HepG2 (cell line): ENCODE measurements at regions not wholly inside any gene's neighbourhood (a gene's known extent, or its start where the extent isn't known, plus 50 kb on each side); places are given as distances from the start of the nearest gene placed in this dataset.

Experiments used
- ATAC-seq: fragments of 200-7000 bp; cut with Tn5 transposase; 3 replicates; pipeline ENCODE4 v1.9.1; 2020; ENCODE audit warnings: mild to moderate bottlenecking, moderate library complexity
- BruUV-seq: library from RNA; stranded (reverse); fragments of 400-500 nt; replicated peaks from 2 replicates; lab custom pipeline; 2021; lab: Mats Ljungman, UMichigan
- CTCF ChIA-PET: fragments of 300-600 bp; formaldehyde crosslinking; extraction: SDS; loops from one replicate; lab custom pipeline; 2021; ENCODE audit warnings: low total read pairs, inconsistent platforms, low intra/inter-chr PET ratio; lab: Yijun Ruan, JAX
- POLR2A ChIA-PET: fragments of 350-600 bp; sonication (Branson Sonifier 250); formaldehyde crosslinking; loops from one replicate; lab custom pipeline; 2020; ENCODE audit warnings: antibody characterized with exemption, inconsistent platforms; lab: Yijun Ruan, JAX
- DNase-seq: peaks from one replicate; pipeline ENCODE4 v3.0.0-alpha.2; 2015; ENCODE audit warnings: low spot score
- FAIRE-seq: peaks from 3 replicates; lab custom pipeline; 2011; peaks lifted over from hg19 to GRCh38; lab: Jason Lieb, UNC
- H2AFZ ChIP-seq: one replicate; pipeline ENCODE4 v1.6.1; 2011; ENCODE audit warnings: low read length, inconsistent platforms
- H3K27ac ChIP-seq: fragments of 300-600 bp; 3 replicates; pipeline ENCODE4 v1.8.0; 2011; ENCODE audit warnings: mixed run types, mild to moderate bottlenecking, mixed read lengths, low read length, inconsistent platforms; ENCODE audit not compliant: insufficient read depth; ENCODE audit errors: extremely low read length
- H3K27me3 ChIP-seq, 2 experiments: fragments of 200-600 bp in 1 of 2; 2 replicates in 1 of 2; 3 replicates in 1 of 2; pipeline versions ENCODE4 v1.6.0 to v1.8.0; 2011; ENCODE audit warnings: low read length in 2 of 2, mild to moderate bottlenecking in 2 of 2, moderate library complexity in 2 of 2, inconsistent platforms in 1 of 2; ENCODE audit not compliant: insufficient read depth in 2 of 2, control insufficient read depth in 1 of 2
- H3K36me3 ChIP-seq, 2 experiments: fragments of 200-600 bp in 1 of 2; replicated peaks in 1 of 2; 2 replicates in 1 of 2; 3 replicates in 1 of 2; pipeline versions ENCODE4 v1.5.1 to v1.8.0; 2011; ENCODE audit warnings: low read length in 2 of 2, inconsistent platforms in 1 of 2; ENCODE audit not compliant: insufficient read depth in 2 of 2, control insufficient read depth in 1 of 2
- H3K4me1 ChIP-seq: 2 replicates; pipeline ENCODE4 v1.5.1; 2012; ENCODE audit warnings: low read length, inconsistent platforms; ENCODE audit not compliant: insufficient read depth
- H3K4me2 ChIP-seq: 2 replicates; pipeline ENCODE4 v1.6.0; 2011; ENCODE audit warnings: low read depth, low read length, inconsistent platforms
- H3K4me3 ChIP-seq, 3 experiments: fragments of 200-600 bp in 1 of 3; sonication (generic), shearing (Covaris generic) in 1 of 3; replicated peaks in 1 of 3; 2 replicates each; pipeline ENCODE4 v1.5.1; 2011 to 2016; ENCODE audit warnings: low read length in 3 of 3, inconsistent platforms in 2 of 3, low read depth in 2 of 3, mild to moderate bottlenecking in 2 of 3, control low read depth in 1 of 3, mixed read lengths in 1 of 3; ENCODE audit not compliant: insufficient read depth in 1 of 3
- H3K79me2 ChIP-seq: one replicate; pipeline ENCODE4 v1.6.1; 2011; ENCODE audit warnings: low read length, inconsistent platforms; ENCODE audit not compliant: insufficient read depth
- H3K9ac ChIP-seq: 2 replicates; pipeline ENCODE4 v1.6.0; 2011; ENCODE audit warnings: mild to moderate bottlenecking, low read depth, low read length, inconsistent platforms; ENCODE audit not compliant: insufficient read depth
- H3K9me3 ChIP-seq: 2 replicates; pipeline ENCODE4 v1.5.1; 2012; ENCODE audit warnings: mild to moderate bottlenecking, low read length
- H4K20me1 ChIP-seq: 2 replicates; pipeline ENCODE4 v1.6.0; 2011; ENCODE audit warnings: inconsistent platforms, mild to moderate bottlenecking, low read length, moderate library complexity; ENCODE audit not compliant: insufficient read depth
- ATAD3A ChIP-seq: sonication (generic); formaldehyde crosslinking; IDR thresholded peaks from 2 replicates; pipeline ENCODE4 v1.4.0; 2020; ENCODE audit warnings: missing genetic modification reagents
- KMT2B ChIP-seq: IDR thresholded peaks from 2 replicates; pipeline ENCODE4 v1.6.1; 2016; ENCODE audit warnings: missing genetic modification reagents, missing compliant biosample characterization
- MLLT10 ChIP-seq: sonication (generic); formaldehyde crosslinking; IDR thresholded peaks from 2 replicates; pipeline ENCODE4 v1.4.0; 2020; ENCODE audit warnings: missing genetic modification reagents
- NR2F2 ChIP-seq: IDR thresholded peaks from 2 replicates; pipeline ENCODE4 v1.6.1; 2012; ENCODE audit warnings: low read depth, inconsistent platforms, borderline replicate concordance
- ZNF207 ChIP-seq: fragments of 450-650 bp; IDR thresholded peaks from 2 replicates; pipeline ENCODE4 v1.6.1; 2016; ENCODE audit warnings: antibody characterized with exemption, borderline replicate concordance
- ZNF383 ChIP-seq: sonication (generic); formaldehyde crosslinking; IDR thresholded peaks from 2 replicates; pipeline ENCODE4 v1.4.0; 2020; ENCODE audit warnings: missing genetic modification reagents, mild to moderate bottlenecking, borderline replicate concordance
- ZNF496 ChIP-seq: sonication (generic); formaldehyde crosslinking; IDR thresholded peaks from 2 replicates; pipeline ENCODE4 v1.8.1; 2023; ENCODE audit warnings: mild to moderate bottlenecking, moderate library complexity, missing genetic modification reagents; ENCODE audit not compliant: insufficient replicate concordance
- ZNF768 ChIP-seq: sonication (generic); formaldehyde crosslinking; IDR thresholded peaks from 2 replicates; pipeline ENCODE4 v1.4.0; 2020; ENCODE audit warnings: missing genetic modification reagents
- ZSCAN20 ChIP-seq: sonication (generic); formaldehyde crosslinking; IDR thresholded peaks from 2 replicates; pipeline ENCODE4 v1.4.0; 2020; ENCODE audit warnings: missing genetic modification reagents, mild to moderate bottlenecking, borderline replicate concordance
- WGBS: methylation state at CpG from one replicate; pipeline ENCODE4 v1.1.6; 2017; ENCODE audit warnings: low lambda C conversion rate; 5-methylcytosine and 5-hydroxymethylcytosine counted together
- in situ Hi-C: cut with HindIII; loops from 2 replicates; pipeline ENCODE4 v1.10.0; 2017; ENCODE audit warnings: low pct_unique_long_range_greater_than_20kb; ENCODE audit not compliant: extremely low pct_ligation_motif_present
- intact Hi-C: fragments of 100-400 bp; cut with micrococcal nuclease; formaldehyde crosslinking; loops from one replicate; pipeline ENCODE4 v1.10.0; 2022; ENCODE audit not compliant: unreplicated experiment
- TF ChIP-seq, protein P1 (sequence below): sonication (generic); formaldehyde crosslinking; IDR thresholded peaks from 2 replicates; pipeline ENCODE4 v1.9.0; 2022; ENCODE audit warnings: missing genetic modification reagents, mild to moderate bottlenecking, borderline replicate concordance
- TF ChIP-seq, protein P2 (sequence below): sonication (generic); formaldehyde crosslinking; IDR thresholded peaks from 2 replicates; pipeline ENCODE4 v1.8.1; 2022; ENCODE audit warnings: mild to moderate bottlenecking, missing genetic modification reagents
- TF ChIP-seq, protein P3 (sequence below): sonication (generic); formaldehyde crosslinking; IDR thresholded peaks from 2 replicates; pipeline ENCODE4 v1.4.0; 2020; ENCODE audit warnings: mild to moderate bottlenecking, missing genetic modification reagents
- TF ChIP-seq, protein P4 (sequence below): sonication (generic); formaldehyde crosslinking; IDR thresholded peaks from 2 replicates; pipeline ENCODE4 v1.4.0; 2020; ENCODE audit warnings: missing genetic modification reagents
- TF ChIP-seq, protein P5 (sequence below): sonication (generic); formaldehyde crosslinking; IDR thresholded peaks from 2 replicates; pipeline ENCODE4 v1.5.0; 2020; ENCODE audit warnings: missing genetic modification reagents
- TF ChIP-seq, protein P6 (sequence below): sonication (generic); formaldehyde crosslinking; IDR thresholded peaks from 2 replicates; pipeline ENCODE4 v1.4.0; 2020; ENCODE audit warnings: missing genetic modification reagents

DNA sequence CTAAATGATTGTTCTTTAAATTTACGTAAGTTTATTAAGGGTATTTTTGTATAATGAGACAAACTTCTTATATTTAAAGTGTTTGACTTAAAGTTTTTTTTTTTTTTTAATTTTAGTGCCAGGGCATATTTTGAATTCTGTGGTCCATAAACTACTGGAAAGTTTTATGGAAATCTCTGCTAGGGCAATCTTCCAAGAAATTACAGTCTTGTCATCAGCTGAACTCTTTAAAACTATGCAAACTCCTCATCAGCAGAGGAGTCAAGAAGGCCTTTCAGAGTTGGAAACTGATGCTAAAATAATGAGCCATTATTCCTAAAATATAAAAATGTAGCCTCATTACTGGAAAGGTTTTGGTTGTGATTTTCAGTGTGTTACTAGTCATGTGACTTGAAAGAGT lies 1201.9 kb downstream of the BRINP3 start:
- H3K4me3 ChIP-seq: no peak overlapping the region
- H3K79me2 ChIP-seq: no peaks in the 10 kb centered on the region
- intact Hi-C loops: no loop called here
- FAIRE-seq (no peak), ATAC-seq (no peak), DNase-seq (no peak)
- CTCF ChIA-PET: no interaction called here
- no TSS peak for BruUV-seq
- H3K4me1 ChIP-seq: no peaks in the 10 kb centered on the region
- H2AFZ ChIP-seq: no peak overlapping the region
- H3K27me3 ChIP-seq: no peaks in the 10 kb centered on the region
- in situ Hi-C loops: no loop called here
- H3K27ac ChIP-seq: no peak overlapping the region
- no peak overlapping the region for H3K4me2 ChIP-seq
- WGBS: 12% methylated on average over 1 of the region's 1 CpG
- TF ChIP-seq, protein P1, sequence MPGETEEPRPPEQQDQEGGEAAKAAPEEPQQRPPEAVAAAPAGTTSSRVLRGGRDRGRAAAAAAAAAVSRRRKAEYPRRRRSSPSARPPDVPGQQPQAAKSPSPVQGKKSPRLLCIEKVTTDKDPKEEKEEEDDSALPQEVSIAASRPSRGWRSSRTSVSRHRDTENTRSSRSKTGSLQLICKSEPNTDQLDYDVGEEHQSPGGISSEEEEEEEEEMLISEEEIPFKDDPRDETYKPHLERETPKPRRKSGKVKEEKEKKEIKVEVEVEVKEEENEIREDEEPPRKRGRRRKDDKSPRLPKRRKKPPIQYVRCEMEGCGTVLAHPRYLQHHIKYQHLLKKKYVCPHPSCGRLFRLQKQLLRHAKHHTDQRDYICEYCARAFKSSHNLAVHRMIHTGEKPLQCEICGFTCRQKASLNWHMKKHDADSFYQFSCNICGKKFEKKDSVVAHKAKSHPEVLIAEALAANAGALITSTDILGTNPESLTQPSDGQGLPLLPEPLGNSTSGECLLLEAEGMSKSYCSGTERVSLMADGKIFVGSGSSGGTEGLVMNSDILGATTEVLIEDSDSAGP (CRISPR knock-in tag): no peak
- TF ChIP-seq NR2F2 (no peak), ZSCAN20 (CRISPR knock-in tag) (no peak), ZNF768 (CRISPR knock-in tag) (no peak), ZNF207 (no peak), MLLT10 (CRISPR knock-in tag) (no peak), ZNF496 (CRISPR knock-in tag) (no peak), ZNF383 (CRISPR knock-in tag) (no peak), KMT2B (no peak), ATAD3A (no peak)
- TF ChIP-seq, protein P2, sequence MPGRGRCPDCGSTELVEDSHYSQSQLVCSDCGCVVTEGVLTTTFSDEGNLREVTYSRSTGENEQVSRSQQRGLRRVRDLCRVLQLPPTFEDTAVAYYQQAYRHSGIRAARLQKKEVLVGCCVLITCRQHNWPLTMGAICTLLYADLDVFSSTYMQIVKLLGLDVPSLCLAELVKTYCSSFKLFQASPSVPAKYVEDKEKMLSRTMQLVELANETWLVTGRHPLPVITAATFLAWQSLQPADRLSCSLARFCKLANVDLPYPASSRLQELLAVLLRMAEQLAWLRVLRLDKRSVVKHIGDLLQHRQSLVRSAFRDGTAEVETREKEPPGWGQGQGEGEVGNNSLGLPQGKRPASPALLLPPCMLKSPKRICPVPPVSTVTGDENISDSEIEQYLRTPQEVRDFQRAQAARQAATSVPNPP: no peak
- TF ChIP-seq, protein P3, sequence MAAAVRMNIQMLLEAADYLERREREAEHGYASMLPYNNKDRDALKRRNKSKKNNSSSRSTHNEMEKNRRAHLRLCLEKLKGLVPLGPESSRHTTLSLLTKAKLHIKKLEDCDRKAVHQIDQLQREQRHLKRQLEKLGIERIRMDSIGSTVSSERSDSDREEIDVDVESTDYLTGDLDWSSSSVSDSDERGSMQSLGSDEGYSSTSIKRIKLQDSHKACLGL: no peak
- TF ChIP-seq, protein P4, sequence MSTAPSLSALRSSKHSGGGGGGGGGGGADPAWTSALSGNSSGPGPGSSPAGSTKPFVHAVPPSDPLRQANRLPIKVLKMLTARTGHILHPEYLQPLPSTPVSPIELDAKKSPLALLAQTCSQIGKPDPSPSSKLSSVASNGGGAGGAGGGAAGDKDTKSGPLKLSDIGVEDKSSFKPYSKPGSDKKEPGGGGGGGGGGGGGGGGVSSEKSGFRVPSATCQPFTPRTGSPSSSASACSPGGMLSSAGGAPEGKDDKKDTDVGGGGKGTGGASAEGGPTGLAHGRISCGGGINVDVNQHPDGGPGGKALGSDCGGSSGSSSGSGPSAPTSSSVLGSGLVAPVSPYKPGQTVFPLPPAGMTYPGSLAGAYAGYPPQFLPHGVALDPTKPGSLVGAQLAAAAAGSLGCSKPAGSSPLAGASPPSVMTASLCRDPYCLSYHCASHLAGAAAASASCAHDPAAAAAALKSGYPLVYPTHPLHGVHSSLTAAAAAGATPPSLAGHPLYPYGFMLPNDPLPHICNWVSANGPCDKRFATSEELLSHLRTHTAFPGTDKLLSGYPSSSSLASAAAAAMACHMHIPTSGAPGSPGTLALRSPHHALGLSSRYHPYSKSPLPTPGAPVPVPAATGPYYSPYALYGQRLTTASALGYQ (CRISPR knock-in tag): no peak
- TF ChIP-seq, protein P5, sequence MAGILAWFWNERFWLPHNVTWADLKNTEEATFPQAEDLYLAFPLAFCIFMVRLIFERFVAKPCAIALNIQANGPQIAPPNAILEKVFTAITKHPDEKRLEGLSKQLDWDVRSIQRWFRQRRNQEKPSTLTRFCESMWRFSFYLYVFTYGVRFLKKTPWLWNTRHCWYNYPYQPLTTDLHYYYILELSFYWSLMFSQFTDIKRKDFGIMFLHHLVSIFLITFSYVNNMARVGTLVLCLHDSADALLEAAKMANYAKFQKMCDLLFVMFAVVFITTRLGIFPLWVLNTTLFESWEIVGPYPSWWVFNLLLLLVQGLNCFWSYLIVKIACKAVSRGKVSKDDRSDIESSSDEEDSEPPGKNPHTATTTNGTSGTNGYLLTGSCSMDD (CRISPR knock-in tag): no peak
- TF ChIP-seq, protein P6, sequence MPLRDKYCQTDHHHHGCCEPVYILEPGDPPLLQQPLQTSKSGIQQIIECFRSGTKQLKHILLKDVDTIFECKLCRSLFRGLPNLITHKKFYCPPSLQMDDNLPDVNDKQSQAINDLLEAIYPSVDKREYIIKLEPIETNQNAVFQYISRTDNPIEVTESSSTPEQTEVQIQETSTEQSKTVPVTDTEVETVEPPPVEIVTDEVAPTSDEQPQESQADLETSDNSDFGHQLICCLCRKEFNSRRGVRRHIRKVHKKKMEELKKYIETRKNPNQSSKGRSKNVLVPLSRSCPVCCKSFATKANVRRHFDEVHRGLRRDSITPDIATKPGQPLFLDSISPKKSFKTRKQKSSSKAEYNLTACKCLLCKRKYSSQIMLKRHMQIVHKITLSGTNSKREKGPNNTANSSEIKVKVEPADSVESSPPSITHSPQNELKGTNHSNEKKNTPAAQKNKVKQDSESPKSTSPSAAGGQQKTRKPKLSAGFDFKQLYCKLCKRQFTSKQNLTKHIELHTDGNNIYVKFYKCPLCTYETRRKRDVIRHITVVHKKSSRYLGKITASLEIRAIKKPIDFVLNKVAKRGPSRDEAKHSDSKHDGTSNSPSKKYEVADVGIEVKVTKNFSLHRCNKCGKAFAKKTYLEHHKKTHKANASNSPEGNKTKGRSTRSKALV (CRISPR knock-in tag): no peak
- POLR2A ChIA-PET: no interaction called here
- no peaks in the 10 kb centered on the region for H4K20me1 ChIP-seq
- H3K36me3 ChIP-seq: no peaks in the 10 kb centered on the region
- H3K9ac ChIP-seq: no peak overlapping the region
- peaks cover 9% of the 10 kb centered on the region for H3K9me3 ChIP-seq
